Hepatocyte (in vitro differentiated cells): ENCODE measurements at regions not wholly inside any gene's neighbourhood (a gene's known extent, or its start where the extent isn't known, plus 50 kb on each side); places are given as distances from the start of the nearest gene placed in this dataset.

Source experiments
- DNase-seq: peaks from one replicate; pipeline ENCODE4 v3.0.0-alpha.2; 2016; ENCODE audit warnings: low spot score
- H2AFZ ChIP-seq: fragments of 200-600 bp; sonication (generic); 2 replicates; pipeline ENCODE4 v1.6.0; 2016; ENCODE audit warnings: antibody characterized with exemption, mild to moderate bottlenecking
- H3K27ac ChIP-seq: fragments of 200-600 bp; sonication (generic); 2 replicates; pipeline ENCODE4 v1.5.1; 2016; ENCODE audit warnings: mild to moderate bottlenecking
- H3K27me3 ChIP-seq: fragments of 200-600 bp; sonication (generic); 2 replicates; pipeline ENCODE4 v1.6.1; 2016
- H3K36me3 ChIP-seq: fragments of 200-600 bp; sonication (generic); replicated peaks from 2 replicates; pipeline ENCODE4 v1.5.1; 2016; ENCODE audit warnings: low read depth; ENCODE audit not compliant: insufficient read depth
- H3K4me1 ChIP-seq: fragments of 200-600 bp; sonication (generic); 2 replicates; pipeline ENCODE4 v1.5.1; 2016; ENCODE audit warnings: mild to moderate bottlenecking, moderate library complexity; ENCODE audit not compliant: insufficient read depth
- H3K4me2 ChIP-seq: fragments of 200-600 bp; sonication (generic); 2 replicates; pipeline ENCODE4 v1.6.0; 2016
- H3K4me3 ChIP-seq: fragments of 200-600 bp; sonication (generic); 2 replicates; pipeline ENCODE4 v1.5.1; 2016; ENCODE audit warnings: mild to moderate bottlenecking
- H3K79me2 ChIP-seq: fragments of 200-600 bp; sonication (generic); 2 replicates; pipeline ENCODE4 v1.6.0; 2017; ENCODE audit warnings: mild to moderate bottlenecking
- H3K9me2 ChIP-seq: fragments of 200-600 bp; sonication (generic); replicated peaks from 2 replicates; pipeline ENCODE4 v1.6.0; 2017; ENCODE audit warnings: mild to moderate bottlenecking; ENCODE audit not compliant: insufficient read depth
- H3K9me3 ChIP-seq: fragments of 200-600 bp; sonication (generic); 2 replicates; pipeline ENCODE4 v1.5.1; 2016; ENCODE audit warnings: low read depth, mild to moderate bottlenecking
- H4K20me1 ChIP-seq: fragments of 200-600 bp; sonication (generic); 2 replicates; pipeline ENCODE4 v1.6.0; 2016; ENCODE audit warnings: mild to moderate bottlenecking; ENCODE audit not compliant: insufficient read depth, poor library complexity, severe bottlenecking
- CTCF ChIP-seq: fragments of 200-600 bp; sonication (generic); IDR thresholded peaks from 2 replicates; pipeline ENCODE4 v1.5.1; 2016; ENCODE audit warnings: antibody characterized with exemption, mild to moderate bottlenecking; ENCODE audit not compliant: poor library complexity
- EZH2 ChIP-seq: fragments of 200-600 bp; sonication (generic); IDR thresholded peaks from 2 replicates; pipeline ENCODE4 v1.6.1; 2016; ENCODE audit warnings: antibody characterized with exemption, mild to moderate bottlenecking, borderline replicate concordance
- EZH2phosphoT487 ChIP-seq: fragments of 200-600 bp; sonication (generic); IDR thresholded peaks from one replicate; pipeline ENCODE4 v1.6.1; 2018; ENCODE audit warnings: antibody characterized with exemption, mild to moderate bottlenecking, low read depth, moderate library complexity; ENCODE audit not compliant: unreplicated experiment, severe bottlenecking
- WGBS: methylation state at CpG from one replicate; pipeline ENCODE4 v1.1.6; 2016; ENCODE audit warnings: low lambda C conversion rate; ENCODE audit errors: missing lambda C conversion rate; 5-methylcytosine and 5-hydroxymethylcytosine counted together

GRCh38 chr4:189832528-189832927, 108.1 kb upstream of the FRG1 start:
- 85% methylated on average over 6 of the region's 6 CpGs for WGBS
- no peak overlapping the region for H3K4me3 ChIP-seq
- H3K27ac ChIP-seq = no peak overlapping the region
- no peaks in the 10 kb centered on the region for H3K9me3 ChIP-seq
- no peak overlapping the region for H2AFZ ChIP-seq
- H3K27me3 ChIP-seq = no peaks in the 10 kb centered on the region
- no peaks in the 10 kb centered on the region for H3K9me2 ChIP-seq
- TF ChIP-seq EZH2 (no peak), CTCF (no peak), EZH2phosphoT487 (no peak)
- no peak overlapping the region for H3K4me2 ChIP-seq
- DNase-seq = no peak
- H3K4me1 ChIP-seq = no peaks in the 10 kb centered on the region
- H4K20me1 ChIP-seq = no peaks in the 10 kb centered on the region
- no peaks in the 10 kb centered on the region for H3K36me3 ChIP-seq
- no peaks in the 10 kb centered on the region for H3K79me2 ChIP-seq

- H3K27me3 ChIP-seq = no peaks in the 10 kb centered on the region
- no peaks in the 10 kb centered on the region for H3K36me3 ChIP-seq
- H4K20me1 ChIP-seq = no peaks in the 10 kb centered on the region
- no peak overlapping the region for H3K4me3 ChIP-seq
- H3K27ac ChIP-seq = no peak overlapping the region
- H2AFZ ChIP-seq = no peak overlapping the region
- H3K9me2 ChIP-seq = no peaks in the 10 kb centered on the region
- no peak overlapping the region for H3K4me2 ChIP-seq
- no peak for TF ChIP-seq EZH2phosphoT487
- no peak for TF ChIP-seq CTCF
- no peak for TF ChIP-seq EZH2
- no peaks in the 10 kb centered on the region for H3K79me2 ChIP-seq
- 73% methylated on average over 4 of the region's 4 CpGs for WGBS
- H3K9me3 ChIP-seq = no peaks in the 10 kb centered on the region
- H3K4me1 ChIP-seq = no peaks in the 10 kb centered on the region
- no peak for DNase-seq
These were observed 106.1 kb upstream of the FRG1 start for GRCh38 chr4:189834616-189835015.

GRCh38 chr4:189835505-189835904, 105.2 kb upstream of the FRG1 start:
- Histone ChIP-seq H3K9me2 (no peaks in the 10 kb centered on the region), H3K4me2 (no peak overlapping the region), H3K9me3 (no peaks in the 10 kb centered on the region), H4K20me1 (no peaks in the 10 kb centered on the region), H3K27ac (no peak overlapping the region), H3K36me3 (no peaks in the 10 kb centered on the region), H3K4me3 (no peak overlapping the region), H3K27me3 (no peaks in the 10 kb centered on the region), H2AFZ (no peak overlapping the region), H3K79me2 (no peaks in the 10 kb centered on the region), H3K4me1 (no peaks in the 10 kb centered on the region)
- 63% methylated on average over 1 of the region's 1 CpG for WGBS
- no peak for TF ChIP-seq EZH2phosphoT487
- no peak for TF ChIP-seq EZH2
- TF ChIP-seq CTCF = no peak
- DNase-seq = no peak

GRCh38 chr4:189837471-189837870, 103.2 kb upstream of the FRG1 start:
- no peaks in the 10 kb centered on the region for H3K36me3 ChIP-seq
- WGBS = 83% methylated on average over 5 of the region's 5 CpGs

More at GRCh38 chr4:189837471-189837870, 103.2 kb upstream of the FRG1 start:
- Histone ChIP-seq H3K4me2 (no peak overlapping the region), H4K20me1 (no peaks in the 10 kb centered on the region), H3K27me3 (no peaks in the 10 kb centered on the region), H3K4me1 (no peaks in the 10 kb centered on the region), H3K9me3 (no peaks in the 10 kb centered on the region), H3K9me2 (no peaks in the 10 kb centered on the region), H3K4me3 (no peak overlapping the region), H3K79me2 (no peaks in the 10 kb centered on the region), H3K27ac (no peak overlapping the region), H2AFZ (no peak overlapping the region)
- TF ChIP-seq CTCF (no peak), EZH2 (no peak), EZH2phosphoT487 (no peak)
- DNase-seq = no peak
